ENCODE measurements at regions not wholly inside any gene's neighbourhood (a gene's known extent, or its start where the extent isn't known, plus 50 kb on each side); places are given as distances from the start of the nearest gene placed in this dataset.
"Not testable (repeated sequence)": the region's sequence is repeated elsewhere in the genome, so short reads cannot be mapped to it uniquely, and the experiment has no call there.

- no peak for DNase-seq
- in situ Hi-C loops (cut with HindIII; ENCODE audit: low pct_ligation_motif_present, low sequenced_read_pairs): no loop called here
- Histone ChIP-seq H3K27me3 (replicated peaks) (peaks cover 10% of the 10 kb centered on the region), H3K4me3 (ENCODE audit: low read depth, low read length) (no peak overlapping the region), H3K36me3 (replicated peaks) (no peaks in the 10 kb centered on the region), H3K27ac (no peak overlapping the region)
- TF ChIP-seq CTCF (IDR thresholded peaks at IDR 0.05; ENCODE audit: low read depth, low read length, missing control alignments): no peak
Observed at GRCh38 chr22:22368516-22368915, 123.9 kb downstream of the VPREB1 start.

- in situ Hi-C loops (cut with HindIII; ENCODE audit: low pct_ligation_motif_present, low sequenced_read_pairs); H3K36me3 ChIP-seq (replicated peaks); DNase-seq; H3K27ac ChIP-seq; H3K4me3 ChIP-seq (ENCODE audit: low read depth, low read length): not testable (repeated sequence)
- H3K27me3 ChIP-seq (replicated peaks): peaks cover 12% of the 10 kb centered on the region
- TF ChIP-seq CTCF (IDR thresholded peaks at IDR 0.05; ENCODE audit: low read depth, low read length, missing control alignments): peak; percentile 5
Observed at GRCh38 chr22:22369219-22369963, 124.8 kb downstream of the VPREB1 start.

- no peak for DNase-seq
- no peaks in the 10 kb centered on the region for H3K36me3 ChIP-seq (replicated peaks)
- peaks cover 12% of the 10 kb centered on the region for H3K27me3 ChIP-seq (replicated peaks)
- in situ Hi-C loops (cut with HindIII; ENCODE audit: low pct_ligation_motif_present, low sequenced_read_pairs): no loop called here
- TF ChIP-seq CTCF (IDR thresholded peaks at IDR 0.05; ENCODE audit: low read depth, low read length, missing control alignments): no peak
- no peak overlapping the region for H3K27ac ChIP-seq
- H3K4me3 ChIP-seq (ENCODE audit: low read depth, low read length): no peak overlapping the region
Observed at GRCh38 chr22:22369964-22370270, 125.3 kb downstream of the VPREB1 start.

- Histone ChIP-seq H3K27ac (no peak overlapping the region), H3K27me3 (replicated peaks) (peaks cover 12% of the 10 kb centered on the region), H3K36me3 (replicated peaks) (no peaks in the 10 kb centered on the region), H3K4me3 (ENCODE audit: low read depth, low read length) (no peak overlapping the region)
- no peak for DNase-seq
- TF ChIP-seq CTCF (IDR thresholded peaks at IDR 0.05; ENCODE audit: low read depth, low read length, missing control alignments): peak; percentile 17
- in situ Hi-C loops (cut with HindIII; ENCODE audit: low pct_ligation_motif_present, low sequenced_read_pairs): no loop called here
Observed at GRCh38 chr22:22371031-22371541, 126.5 kb downstream of the VPREB1 start.

GRCh38 chr22:22372086-22372485 lies 127.5 kb downstream of the VPREB1 start:
- Histone ChIP-seq H3K36me3 (replicated peaks) (no peaks in the 10 kb centered on the region), H3K27me3 (replicated peaks) (peaks cover 8% of the 10 kb centered on the region), H3K27ac (no peak overlapping the region), H3K4me3 (ENCODE audit: low read depth, low read length) (no peak overlapping the region)
- no peak for DNase-seq
- no peak for TF ChIP-seq CTCF (IDR thresholded peaks at IDR 0.05; ENCODE audit: low read depth, low read length, missing control alignments)
- in situ Hi-C loops (cut with HindIII; ENCODE audit: low pct_ligation_motif_present, low sequenced_read_pairs): no loop called here

- in situ Hi-C loops (cut with HindIII; ENCODE audit: low pct_ligation_motif_present, low sequenced_read_pairs): no loop called here
- H3K27me3 ChIP-seq (replicated peaks): peaks cover 8% of the 10 kb centered on the region
- DNase-seq: no peak
- no peaks in the 10 kb centered on the region for H3K36me3 ChIP-seq (replicated peaks)
- TF ChIP-seq CTCF (IDR thresholded peaks at IDR 0.05; ENCODE audit: low read depth, low read length, missing control alignments): no peak
- H3K4me3 ChIP-seq (ENCODE audit: low read depth, low read length): no peak overlapping the region
- no peak overlapping the region for H3K27ac ChIP-seq
Observed at GRCh38 chr22:22374163-22374562, 129.6 kb downstream of the VPREB1 start.
